ENCODE measurements at regions not wholly inside any gene's neighbourhood (a gene's known extent, or its start where the extent isn't known, plus 50 kb on each side); places are given as distances from the start of the nearest gene placed in this dataset.

DNA sequence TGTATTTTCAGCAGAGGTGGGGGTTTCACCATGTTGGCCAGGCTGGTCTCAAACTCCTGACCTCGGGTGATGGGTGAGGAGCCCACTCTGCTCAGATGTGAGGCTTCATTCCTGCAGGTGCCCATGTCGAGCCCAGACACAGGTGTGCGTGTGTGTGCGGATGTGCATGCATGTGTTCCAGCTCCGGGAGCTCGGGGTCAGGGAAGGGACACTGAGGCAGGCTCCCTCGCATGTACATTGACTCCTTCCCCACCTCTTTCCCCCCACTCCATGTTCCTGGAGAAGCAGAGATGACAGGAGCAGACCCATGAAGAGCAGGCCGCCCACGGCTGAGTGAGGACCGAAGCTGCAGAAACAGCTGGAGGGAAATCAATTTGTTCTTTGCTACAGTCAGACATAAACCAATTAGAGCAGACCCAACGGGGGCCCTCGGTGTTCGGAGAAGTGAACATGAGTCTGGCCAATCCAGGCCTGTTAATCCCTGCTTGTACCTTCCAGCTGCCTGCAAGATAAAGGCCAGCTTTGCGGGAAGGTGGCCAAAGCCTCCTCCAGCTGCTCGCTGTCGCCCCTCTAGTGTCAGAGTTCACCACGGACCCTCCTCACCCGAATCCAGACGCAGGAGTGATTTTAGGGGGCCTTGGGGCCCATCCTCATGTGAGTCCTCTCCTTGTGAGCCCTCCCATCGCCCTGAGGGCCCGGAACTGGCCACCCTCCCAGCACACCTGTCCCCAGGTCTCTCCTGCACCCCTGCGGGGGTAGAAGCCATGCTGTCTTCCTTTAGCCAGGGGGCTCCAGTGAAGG is 321.0 kb upstream of the RTL1 start:
- H3K9ac ChIP-seq (ENCODE audit: low read length), result no peak overlapping the region
- peaks cover 9% of the 10 kb centered on the region for H3K27me3 ChIP-seq (ENCODE audit: insufficient read depth, low read length)
- TF ChIP-seq, protein P1, sequence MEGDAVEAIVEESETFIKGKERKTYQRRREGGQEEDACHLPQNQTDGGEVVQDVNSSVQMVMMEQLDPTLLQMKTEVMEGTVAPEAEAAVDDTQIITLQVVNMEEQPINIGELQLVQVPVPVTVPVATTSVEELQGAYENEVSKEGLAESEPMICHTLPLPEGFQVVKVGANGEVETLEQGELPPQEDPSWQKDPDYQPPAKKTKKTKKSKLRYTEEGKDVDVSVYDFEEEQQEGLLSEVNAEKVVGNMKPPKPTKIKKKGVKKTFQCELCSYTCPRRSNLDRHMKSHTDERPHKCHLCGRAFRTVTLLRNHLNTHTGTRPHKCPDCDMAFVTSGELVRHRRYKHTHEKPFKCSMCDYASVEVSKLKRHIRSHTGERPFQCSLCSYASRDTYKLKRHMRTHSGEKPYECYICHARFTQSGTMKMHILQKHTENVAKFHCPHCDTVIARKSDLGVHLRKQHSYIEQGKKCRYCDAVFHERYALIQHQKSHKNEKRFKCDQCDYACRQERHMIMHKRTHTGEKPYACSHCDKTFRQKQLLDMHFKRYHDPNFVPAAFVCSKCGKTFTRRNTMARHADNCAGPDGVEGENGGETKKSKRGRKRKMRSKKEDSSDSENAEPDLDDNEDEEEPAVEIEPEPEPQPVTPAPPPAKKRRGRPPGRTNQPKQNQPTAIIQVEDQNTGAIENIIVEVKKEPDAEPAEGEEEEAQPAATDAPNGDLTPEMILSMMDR (IDR thresholded peaks at IDR 0.05; ENCODE audit: insufficient read depth, low read depth, low read length), result no peak
- H3K4me1 ChIP-seq (ENCODE audit: insufficient read depth, low read length), result no peaks in the 10 kb centered on the region
- Mint-ChIP-seq H3K4me3 (ENCODE audit: unreplicated experiment) (no peak overlapping the region), H3K27me3 (ENCODE audit: low read depth, unreplicated experiment) (peaks cover 36% of the 10 kb centered on the region), H3K36me3 (ENCODE audit: low read depth, unreplicated experiment) (peaks cover 1% of the 10 kb centered on the region), H3K9me3 (ENCODE audit: unreplicated experiment) (peaks cover 3% of the 10 kb centered on the region), H3K27ac (ENCODE audit: unreplicated experiment) (no peak overlapping the region), H3K4me1 (ENCODE audit: low read depth, unreplicated experiment) (no peaks in the 10 kb centered on the region)
- H3K27ac ChIP-seq (ENCODE audit: low read depth, low read length), result no peak overlapping the region
- no peak overlapping the region for H3K4me2 ChIP-seq (ENCODE audit: low read length)
- H3K36me3 ChIP-seq (ENCODE audit: insufficient read depth, low read length), result no peaks in the 10 kb centered on the region
- H3K4me3 ChIP-seq (ENCODE audit: insufficient read depth, low read depth, low read length), result no peak overlapping the region
- no peak for FAIRE-seq
- no peak for DNase-seq (ENCODE audit: low read depth)
- H3K9me3 ChIP-seq (ENCODE audit: insufficient read depth, low read depth, low read length), result no peaks in the 10 kb centered on the region
- no peak overlapping the region for H2AFZ ChIP-seq (ENCODE audit: low read depth, low read length)
- no peaks in the 10 kb centered on the region for H4K20me1 ChIP-seq (ENCODE audit: insufficient read depth, low read length)
- no peaks in the 10 kb centered on the region for H3K79me2 ChIP-seq (ENCODE audit: insufficient read depth, low read length)

DNA sequence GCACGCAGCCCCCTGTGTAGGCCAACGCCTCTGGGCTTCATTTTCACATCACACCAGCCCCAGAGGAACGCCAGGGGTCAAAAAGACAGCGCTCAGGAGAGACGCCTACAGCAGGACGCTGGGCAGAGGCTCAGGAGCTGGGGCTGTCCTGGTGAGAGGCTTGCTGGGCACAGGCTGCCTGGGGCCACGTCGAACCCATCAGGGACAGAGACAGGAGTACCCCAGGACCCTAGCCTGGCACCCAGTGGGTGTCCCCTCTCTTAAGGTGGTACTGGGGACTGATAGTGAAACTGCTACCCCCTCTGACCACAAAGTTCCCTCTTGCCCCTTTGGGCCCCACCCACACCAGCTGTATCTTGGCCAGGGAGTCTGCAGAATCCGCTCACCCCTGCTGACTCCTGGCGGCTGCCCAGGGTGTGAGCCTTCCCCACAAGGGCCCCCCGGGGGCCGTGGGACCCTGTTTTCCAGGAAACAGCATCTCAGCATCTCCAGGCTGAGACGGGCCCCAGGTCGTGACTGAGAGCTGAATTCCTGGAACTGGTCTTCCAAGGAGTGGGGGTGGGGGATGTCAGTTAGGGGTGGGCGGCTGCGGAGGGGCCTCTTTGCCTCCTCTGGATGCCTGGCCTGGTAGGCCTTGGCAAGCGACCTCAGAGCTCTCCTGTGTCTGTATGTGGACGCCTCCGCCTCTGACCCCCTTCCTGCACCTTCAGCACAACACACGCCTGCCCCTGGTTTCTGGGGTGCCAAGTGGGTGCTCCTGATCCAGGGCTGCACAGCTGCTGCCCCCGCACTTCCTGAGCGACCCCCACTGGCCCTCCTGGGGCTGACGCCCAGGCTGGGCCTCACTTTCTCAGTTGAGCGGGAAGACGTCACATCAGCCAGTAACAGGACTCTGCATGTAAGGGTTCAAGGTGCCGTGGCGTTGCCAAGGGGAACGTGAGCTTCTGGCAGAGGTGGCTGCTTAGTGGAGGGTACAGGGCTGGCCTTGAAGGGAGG is 321.9 kb upstream of the RTL1 start:
- Histone ChIP-seq H3K79me2 (ENCODE audit: insufficient read depth, low read length) (no peaks in the 10 kb centered on the region), H3K9ac (ENCODE audit: low read length) (no peak overlapping the region), H3K4me1 (ENCODE audit: insufficient read depth, low read length) (no peaks in the 10 kb centered on the region), H3K4me2 (ENCODE audit: low read length) (no peak overlapping the region), H2AFZ (ENCODE audit: low read depth, low read length) (no peak overlapping the region), H4K20me1 (ENCODE audit: insufficient read depth, low read length) (no peaks in the 10 kb centered on the region), H3K27ac (ENCODE audit: low read depth, low read length) (no peak overlapping the region), H3K36me3 (ENCODE audit: insufficient read depth, low read length) (no peaks in the 10 kb centered on the region), H3K4me3 (ENCODE audit: insufficient read depth, low read depth, low read length) (no peak overlapping the region), H3K9me3 (ENCODE audit: insufficient read depth, low read depth, low read length) (no peaks in the 10 kb centered on the region), H3K27me3 (ENCODE audit: insufficient read depth, low read length) (peaks cover 9% of the 10 kb centered on the region)
- DNase-seq (ENCODE audit: low read depth) (no peak), FAIRE-seq (no peak)
- no peak overlapping the region for H3K4me3 Mint-ChIP-seq (ENCODE audit: unreplicated experiment)
- H3K9me3 Mint-ChIP-seq (ENCODE audit: unreplicated experiment), result peaks cover under 1% of the 10 kb centered on the region
- TF ChIP-seq, protein P1 (IDR thresholded peaks at IDR 0.05; ENCODE audit: insufficient read depth, low read depth, low read length), result no peak
- TF ChIP-seq EZH2 (IDR thresholded peaks at IDR 0.05; ENCODE audit: insufficient read depth, low read length), result no peak
- no peaks in the 10 kb centered on the region for H3K4me1 Mint-ChIP-seq (ENCODE audit: low read depth, unreplicated experiment)
- peaks cover 33% of the 10 kb centered on the region for H3K27me3 Mint-ChIP-seq (ENCODE audit: low read depth, unreplicated experiment)
- H3K27ac Mint-ChIP-seq (ENCODE audit: unreplicated experiment), result no peak overlapping the region
- peaks cover 1% of the 10 kb centered on the region for H3K36me3 Mint-ChIP-seq (ENCODE audit: low read depth, unreplicated experiment)

Measured in astrocyte (in vitro differentiated cells and primary cell).